Astrocyte of the cerebellum (primary cell): ENCODE measurements at regions not wholly inside any gene's neighbourhood (a gene's known extent, or its start where the extent isn't known, plus 50 kb on each side); places are given as distances from the start of the nearest gene placed in this dataset.

Experiments
- DNase-seq: peaks from one replicate; pipeline ENCODE4 v3.0.0-alpha.2; 2011; ENCODE audit warnings: low read depth
- H3K4me3 ChIP-seq: 2 replicates; pipeline ENCODE4 v1.5.1; 2011; ENCODE audit warnings: mild to moderate bottlenecking, low read depth, low read length, moderate library complexity
- in situ Hi-C: cut with HindIII; loops from 2 replicates; pipeline ENCODE4 v1.10.0; 2017; ENCODE audit warnings: low sequenced_read_pairs
- TF ChIP-seq, protein P1 (sequence below): IDR thresholded peaks from 2 replicates; pipeline ENCODE4 v1.5.1; 2012; ENCODE audit warnings: low read length, low read depth, moderate library complexity, mild to moderate bottlenecking; ENCODE audit errors: missing control alignments

DNA sequence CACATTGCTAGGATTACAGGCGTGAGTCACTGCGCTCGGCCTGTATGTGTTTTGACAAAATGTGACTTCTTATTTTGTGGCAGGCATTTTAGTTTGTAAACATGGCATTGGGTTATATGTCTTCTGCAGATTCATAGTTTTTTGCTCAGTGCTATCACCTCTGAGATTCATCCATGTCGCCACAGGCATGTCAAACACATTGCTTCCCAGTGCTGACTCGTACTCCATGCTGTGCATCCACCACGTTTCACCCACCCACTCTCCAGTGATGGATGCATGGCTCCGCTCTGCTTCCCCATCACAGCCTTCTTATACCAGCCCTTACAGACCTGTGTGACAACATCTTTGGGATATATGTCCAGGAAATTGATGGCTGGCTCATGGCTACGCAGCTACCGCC, 158.8 kb downstream of the GAS1 start:
- in situ Hi-C loops, result loop anchor here (5.0 kb wide), 1 partner anchor 376 kb away; no protein-coding TSS in a partner anchor
- H3K4me3 ChIP-seq, result no peak overlapping the region
- no peak for DNase-seq
- TF ChIP-seq, protein P1, sequence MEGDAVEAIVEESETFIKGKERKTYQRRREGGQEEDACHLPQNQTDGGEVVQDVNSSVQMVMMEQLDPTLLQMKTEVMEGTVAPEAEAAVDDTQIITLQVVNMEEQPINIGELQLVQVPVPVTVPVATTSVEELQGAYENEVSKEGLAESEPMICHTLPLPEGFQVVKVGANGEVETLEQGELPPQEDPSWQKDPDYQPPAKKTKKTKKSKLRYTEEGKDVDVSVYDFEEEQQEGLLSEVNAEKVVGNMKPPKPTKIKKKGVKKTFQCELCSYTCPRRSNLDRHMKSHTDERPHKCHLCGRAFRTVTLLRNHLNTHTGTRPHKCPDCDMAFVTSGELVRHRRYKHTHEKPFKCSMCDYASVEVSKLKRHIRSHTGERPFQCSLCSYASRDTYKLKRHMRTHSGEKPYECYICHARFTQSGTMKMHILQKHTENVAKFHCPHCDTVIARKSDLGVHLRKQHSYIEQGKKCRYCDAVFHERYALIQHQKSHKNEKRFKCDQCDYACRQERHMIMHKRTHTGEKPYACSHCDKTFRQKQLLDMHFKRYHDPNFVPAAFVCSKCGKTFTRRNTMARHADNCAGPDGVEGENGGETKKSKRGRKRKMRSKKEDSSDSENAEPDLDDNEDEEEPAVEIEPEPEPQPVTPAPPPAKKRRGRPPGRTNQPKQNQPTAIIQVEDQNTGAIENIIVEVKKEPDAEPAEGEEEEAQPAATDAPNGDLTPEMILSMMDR, result no peak

- TF ChIP-seq, protein P1, result no peak
- no peak overlapping the region for H3K4me3 ChIP-seq
- DNase-seq, result no peak
- in situ Hi-C loops, result no loop called here
Measured at GRCh38 chr9:86783884-86784283, 163.4 kb downstream of the GAS1 start.

- no peak overlapping the region for H3K4me3 ChIP-seq
- TF ChIP-seq, protein P1, result no peak
- in situ Hi-C loops, result no loop called here
- no peak for DNase-seq
Measured at GRCh38 chr9:86782831-86783230, 164.5 kb downstream of the GAS1 start.

GRCh38 chr9:86778761-86779160, 168.5 kb downstream of the GAS1 start:
- in situ Hi-C loops, result no loop called here
- DNase-seq, result no peak
- TF ChIP-seq, protein P1, result no peak
- no peak overlapping the region for H3K4me3 ChIP-seq

DNA sequence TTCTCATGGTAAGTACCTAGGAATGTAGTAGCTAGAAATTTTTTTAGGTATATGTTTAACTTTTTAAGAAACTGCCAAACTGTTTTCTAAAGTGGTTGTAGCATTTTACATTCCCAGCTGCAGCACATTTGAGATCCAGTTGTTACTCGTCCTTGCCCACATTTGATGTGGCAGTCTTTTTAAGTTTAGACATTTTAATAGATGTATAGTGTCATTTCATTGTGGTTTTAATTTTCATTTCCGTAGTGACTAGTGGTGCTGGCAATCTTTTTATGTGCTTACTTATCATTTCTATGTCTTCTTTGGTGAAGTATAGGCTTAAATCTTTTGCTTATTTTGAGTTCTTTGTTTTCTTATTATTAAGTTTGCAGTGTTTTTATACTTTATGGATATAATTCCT, 171.6 kb downstream of the GAS1 start:
- TF ChIP-seq, protein P1, result no peak
- in situ Hi-C loops, result no loop called here
- no peak for DNase-seq
- no peak overlapping the region for H3K4me3 ChIP-seq

GRCh38 chr9:86774116-86774515, 173.2 kb downstream of the GAS1 start:
- in situ Hi-C loops, result no loop called here
- DNase-seq, result no peak
- TF ChIP-seq, protein P1, result no peak
- H3K4me3 ChIP-seq, result no peak overlapping the region

DNA sequence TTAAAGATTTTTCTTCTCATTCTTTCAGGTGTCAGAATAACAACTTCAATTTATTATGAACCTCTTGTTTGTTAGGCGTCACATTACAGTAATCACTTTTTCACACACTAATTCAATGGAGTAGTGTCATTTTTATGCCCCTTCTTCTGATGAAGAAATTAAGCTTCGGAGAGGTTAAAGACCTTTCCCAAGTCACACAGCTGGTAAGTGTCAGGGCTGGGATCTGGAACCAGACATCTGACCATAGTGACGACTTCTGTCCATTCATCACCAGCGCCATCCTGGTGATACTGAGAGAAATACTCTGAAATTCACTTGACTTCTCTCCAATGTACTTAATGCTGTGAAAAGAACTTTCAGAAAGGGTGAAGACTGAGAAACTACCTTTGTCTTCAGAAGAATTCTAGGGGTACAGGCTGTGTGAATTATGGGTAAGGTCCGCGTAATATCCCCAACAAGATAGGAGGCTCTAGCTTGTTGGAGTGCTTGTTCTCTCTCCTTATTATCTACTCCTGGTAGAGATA, 173.8 kb downstream of the GAS1 start:
- TF ChIP-seq, protein P1, result no peak
- in situ Hi-C loops, result no loop called here
- no peak overlapping the region for H3K4me3 ChIP-seq
- no peak for DNase-seq
